Left lung (tissue), 4 donors: ENCODE measurements at regions not wholly inside any gene's neighbourhood (a gene's known extent, or its start where the extent isn't known, plus 50 kb on each side); places are given as distances from the start of the nearest gene placed in this dataset.

Source experiments
- ATAC-seq: fragments of 200-7000 bp; cut with Tn5 transposase; one replicate; pipeline ENCODE4 v1.9.1; 2020; ENCODE audit warnings: moderate library complexity
- DNase-seq, 4 donors: peaks; one replicate each; pipeline ENCODE4 v3.0.0-alpha.2; 2013 to 2020
- H3K27ac ChIP-seq, 2 donors: fragments of 200-600 bp; sonication (generic) in 1 of 2; one replicate each; pipeline versions ENCODE4 v1.5.0 to v1.8.0; 2020 to 2021
- H3K27me3 ChIP-seq, 2 donors: fragments of 200-600 bp; sonication (generic) in 1 of 2; one replicate each; pipeline versions ENCODE4 v1.5.0 to v1.8.0; 2020 to 2021
- H3K36me3 ChIP-seq, 2 donors: fragments of 200-600 bp; sonication (generic) in 1 of 2; one replicate each; pipeline versions ENCODE4 v1.5.0 to v1.8.0; 2020 to 2021
- H3K4me1 ChIP-seq, 2 donors: fragments of 200-600 bp; one replicate each; pipeline ENCODE4 v1.8.0; 2021
- H3K4me3 ChIP-seq, 2 donors: fragments of 200-600 bp; sonication (generic) in 1 of 2; one replicate each; pipeline versions ENCODE4 v1.5.0 to v1.8.0; 2020 to 2021; ENCODE audit warnings: mild to moderate bottlenecking in 1 of 2
- H3K9me3 ChIP-seq, 2 donors: fragments of 200-600 bp; sonication (generic) in 1 of 2; one replicate each; pipeline versions ENCODE4 v1.5.0 to v1.8.0; 2020 to 2021
- intact Hi-C, 2 donors: fragments of 100-400 bp; cut with DNase I; formaldehyde crosslinking; loops; one replicate each; pipeline versions ENCODE4 v1.11.2 to v1.14.2; 2022
- TF ChIP-seq, protein P1 (sequence below), 2 donors: fragments of 200-600 bp; sonication (generic) in 1 of 2; IDR thresholded peaks; one replicate each; pipeline versions ENCODE4 v1.5.0 to v1.8.0; 2021; ENCODE audit warnings: antibody characterized with exemption in 2 of 2
- donor health status: DM: no; HTN: yes; CAD: no.
- donor health status: DM: no; HTN: no; CAD: no.

DNA sequence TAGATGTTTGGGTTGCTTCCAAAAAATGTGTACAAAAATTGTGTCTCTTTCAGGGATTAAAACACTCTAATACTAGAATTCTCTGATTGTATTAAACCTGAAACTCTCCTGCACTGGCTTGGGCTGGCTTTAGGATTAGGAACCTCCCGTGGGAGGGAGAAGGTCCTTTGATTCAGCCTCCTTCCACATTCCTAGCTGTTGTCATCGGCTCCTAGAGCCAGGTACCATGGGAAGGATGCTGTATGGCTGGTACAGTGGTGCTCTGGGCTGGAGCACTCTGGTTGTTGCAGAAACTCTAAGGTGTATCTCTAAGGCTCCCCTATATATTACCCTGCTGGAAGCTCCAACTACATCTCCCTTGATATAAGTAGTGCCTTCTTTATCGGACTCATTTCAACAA lies 245.2 kb upstream of the FOXK1 start:
- no peaks in the 10 kb centered on the region for H3K36me3 ChIP-seq
- H3K9me3 ChIP-seq, result no peaks in the 10 kb centered on the region
- no peak overlapping the region for H3K27ac ChIP-seq
- H3K4me1 ChIP-seq, result no peaks in the 10 kb centered on the region
- no peak for DNase-seq
- ATAC-seq, result no peak
- TF ChIP-seq, protein P1, sequence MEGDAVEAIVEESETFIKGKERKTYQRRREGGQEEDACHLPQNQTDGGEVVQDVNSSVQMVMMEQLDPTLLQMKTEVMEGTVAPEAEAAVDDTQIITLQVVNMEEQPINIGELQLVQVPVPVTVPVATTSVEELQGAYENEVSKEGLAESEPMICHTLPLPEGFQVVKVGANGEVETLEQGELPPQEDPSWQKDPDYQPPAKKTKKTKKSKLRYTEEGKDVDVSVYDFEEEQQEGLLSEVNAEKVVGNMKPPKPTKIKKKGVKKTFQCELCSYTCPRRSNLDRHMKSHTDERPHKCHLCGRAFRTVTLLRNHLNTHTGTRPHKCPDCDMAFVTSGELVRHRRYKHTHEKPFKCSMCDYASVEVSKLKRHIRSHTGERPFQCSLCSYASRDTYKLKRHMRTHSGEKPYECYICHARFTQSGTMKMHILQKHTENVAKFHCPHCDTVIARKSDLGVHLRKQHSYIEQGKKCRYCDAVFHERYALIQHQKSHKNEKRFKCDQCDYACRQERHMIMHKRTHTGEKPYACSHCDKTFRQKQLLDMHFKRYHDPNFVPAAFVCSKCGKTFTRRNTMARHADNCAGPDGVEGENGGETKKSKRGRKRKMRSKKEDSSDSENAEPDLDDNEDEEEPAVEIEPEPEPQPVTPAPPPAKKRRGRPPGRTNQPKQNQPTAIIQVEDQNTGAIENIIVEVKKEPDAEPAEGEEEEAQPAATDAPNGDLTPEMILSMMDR (IDR thresholded peaks at IDR 0.05), result no peak
- intact Hi-C loops, result no loop called here
- H3K4me3 ChIP-seq, result no peak overlapping the region
- H3K27me3 ChIP-seq, result peaks cover 0 to 11% of the 10 kb centered on the region in 2 donors

GRCh38 chr7:4437916-4438315 lies 244.2 kb upstream of the FOXK1 start:
- no peaks in the 10 kb centered on the region for H3K4me1 ChIP-seq
- H3K36me3 ChIP-seq, result no peaks in the 10 kb centered on the region
- DNase-seq (no peak), ATAC-seq (no peak)
- TF ChIP-seq, protein P1 (IDR thresholded peaks at IDR 0.05), result no peak
- H3K27me3 ChIP-seq, result peaks cover 0 to 11% of the 10 kb centered on the region in 2 donors
- no peak overlapping the region for H3K27ac ChIP-seq
- no peak overlapping the region for H3K4me3 ChIP-seq
- intact Hi-C loops, result no loop called here
- H3K9me3 ChIP-seq, result peaks cover 0 to 1% of the 10 kb centered on the region in 2 donors

- Histone ChIP-seq H3K4me1 (no peaks in the 10 kb centered on the region), H3K27ac (no peak overlapping the region), H3K9me3 (peaks cover 0 to 1% of the 10 kb centered on the region in 2 donors), H3K27me3 (peaks cover 0 to 11% of the 10 kb centered on the region in 2 donors), H3K4me3 (no peak overlapping the region), H3K36me3 (no peaks in the 10 kb centered on the region)
- ATAC-seq, result no peak
- TF ChIP-seq, protein P1 (IDR thresholded peaks at IDR 0.05), result no peak
- intact Hi-C loops, result no loop called here
- DNase-seq, result no peak
These were observed 243.3 kb upstream of the FOXK1 start for GRCh38 chr7:4438723-4439245.

GRCh38 chr7:4439444-4439843 lies 242.7 kb upstream of the FOXK1 start:
- ATAC-seq, result no peak
- Histone ChIP-seq H3K9me3 (peaks cover 0 to 1% of the 10 kb centered on the region in 2 donors), H3K4me1 (no peaks in the 10 kb centered on the region)

GRCh38 chr7:4444106-4444505 lies 238.0 kb upstream of the FOXK1 start:
- Histone ChIP-seq H3K9me3 (peaks cover 0 to 7% of the 10 kb centered on the region in 2 donors), H3K36me3 (no peaks in the 10 kb centered on the region), H3K4me1 (no peaks in the 10 kb centered on the region), H3K27me3 (no peaks in the 10 kb centered on the region), H3K27ac (no peak overlapping the region), H3K4me3 (no peak overlapping the region)
- TF ChIP-seq, protein P1 (IDR thresholded peaks at IDR 0.05), result no peak
- intact Hi-C loops, result no loop called here
- no peak for DNase-seq
- no peak for ATAC-seq

More at GRCh38 chr7:4439444-4439843, 242.7 kb upstream of the FOXK1 start:
- H3K4me3 ChIP-seq, result no peak overlapping the region
- intact Hi-C loops, result no loop called here
- DNase-seq, result no peak
- H3K36me3 ChIP-seq, result no peaks in the 10 kb centered on the region
- TF ChIP-seq, protein P1 (IDR thresholded peaks at IDR 0.05), result no peak
- no peak overlapping the region for H3K27ac ChIP-seq
- H3K27me3 ChIP-seq, result peaks cover 0 to 11% of the 10 kb centered on the region in 2 donors
